T-helper 1 cell (primary cell): ENCODE measurements at regions not wholly inside any gene's neighbourhood (a gene's known extent, or its start where the extent isn't known, plus 50 kb on each side); places are given as distances from the start of the nearest gene placed in this dataset.

ENCODE experiments used
- DNase-seq, 5 donors: peaks; one replicate each; pipeline ENCODE4 v3.0.0-alpha.2; 2012 to 2020

DNA sequence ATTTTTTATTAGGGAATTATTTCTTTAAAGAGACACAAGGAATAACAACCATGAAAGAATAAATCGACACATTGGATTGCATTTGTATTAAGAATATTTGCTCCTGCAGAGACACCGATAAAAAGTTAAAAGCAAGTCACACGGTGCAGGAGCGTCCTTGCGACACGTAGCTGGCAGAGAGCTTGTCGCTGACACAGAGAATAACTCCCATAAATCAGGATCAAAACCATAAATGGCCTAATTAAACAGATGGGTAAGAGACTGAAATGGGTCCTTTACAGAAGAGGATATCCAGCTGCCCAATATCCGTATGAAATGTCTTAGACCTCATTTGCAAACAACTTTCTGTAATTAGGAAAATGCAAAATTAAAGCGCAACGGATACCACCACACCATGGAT is 126.1 kb upstream of the SNTG2 start:
- DNase-seq = no peak

DNA sequence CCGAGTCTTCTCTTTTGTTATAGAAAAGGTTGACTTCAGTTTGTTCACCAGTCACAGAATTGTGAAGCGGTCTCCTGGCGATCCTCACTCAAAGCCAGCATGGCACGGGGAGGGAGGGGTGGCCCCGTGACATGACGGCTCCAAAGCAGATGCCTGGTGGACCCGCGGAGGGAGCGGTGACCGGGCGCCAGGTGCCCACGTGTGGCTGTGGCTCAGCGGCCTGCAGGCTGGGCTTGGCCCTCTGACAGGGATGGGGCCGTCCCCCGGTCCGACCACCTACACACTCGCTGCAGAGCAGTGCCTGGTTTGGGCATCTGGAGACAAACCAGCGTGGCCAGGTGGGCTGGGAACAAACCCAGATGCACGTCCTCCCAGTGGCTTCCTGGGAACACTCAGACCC is 129.1 kb upstream of the SNTG2 start:
- no peak for DNase-seq

GRCh38 chr2:819601-820000 is 131.0 kb upstream of the SNTG2 start:
- no peak for DNase-seq

GRCh38 chr2:819121-819520 is 131.5 kb upstream of the SNTG2 start:
- DNase-seq = no peak

GRCh38 chr2:817336-818015 is 133.2 kb upstream of the SNTG2 start:
- no peak for DNase-seq

DNA sequence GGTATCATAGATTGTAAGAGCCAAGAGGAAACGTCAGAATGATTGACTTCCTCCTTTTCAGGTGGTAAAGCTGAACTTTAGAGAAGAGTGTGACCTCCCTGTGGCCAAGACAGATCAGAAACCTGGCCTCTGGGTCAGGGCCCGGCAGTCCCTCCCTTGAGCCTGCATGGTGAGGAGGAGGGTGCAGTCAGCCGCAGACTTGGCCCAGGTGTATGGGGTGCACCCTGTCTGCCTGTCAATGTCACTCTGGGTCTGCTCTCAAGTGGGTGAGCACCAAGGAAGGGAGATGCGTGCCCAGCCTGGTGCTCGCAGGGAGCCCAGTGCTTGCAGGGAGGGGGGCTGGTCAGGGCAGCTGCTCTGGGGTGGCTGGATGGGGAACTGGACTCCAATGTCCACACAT is 134.4 kb upstream of the SNTG2 start:
- DNase-seq = no peak

DNA sequence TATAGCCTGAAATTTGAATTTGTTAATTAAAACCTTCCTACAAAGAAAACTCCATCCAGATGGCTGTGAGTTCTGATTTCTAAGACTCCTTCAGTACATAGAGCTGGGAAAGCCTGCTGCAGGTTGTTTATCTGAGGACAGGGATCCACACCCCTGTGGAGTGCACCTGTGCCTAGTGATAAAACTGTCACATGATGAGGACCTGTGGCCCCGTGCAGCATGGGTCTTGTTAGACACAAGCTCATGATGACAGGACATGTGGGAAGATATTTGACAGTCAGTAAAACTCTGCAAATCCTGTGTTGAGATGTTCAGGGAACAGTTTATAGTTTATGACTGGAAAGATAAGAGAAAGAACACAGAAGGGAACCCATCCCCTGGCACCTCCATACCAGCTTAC is 133.2 kb upstream of the TMEM18 start:
- DNase-seq = no peak

GRCh38 chr2:807300-807699 is 130.1 kb upstream of the TMEM18 start:
- DNase-seq = no peak

DNA sequence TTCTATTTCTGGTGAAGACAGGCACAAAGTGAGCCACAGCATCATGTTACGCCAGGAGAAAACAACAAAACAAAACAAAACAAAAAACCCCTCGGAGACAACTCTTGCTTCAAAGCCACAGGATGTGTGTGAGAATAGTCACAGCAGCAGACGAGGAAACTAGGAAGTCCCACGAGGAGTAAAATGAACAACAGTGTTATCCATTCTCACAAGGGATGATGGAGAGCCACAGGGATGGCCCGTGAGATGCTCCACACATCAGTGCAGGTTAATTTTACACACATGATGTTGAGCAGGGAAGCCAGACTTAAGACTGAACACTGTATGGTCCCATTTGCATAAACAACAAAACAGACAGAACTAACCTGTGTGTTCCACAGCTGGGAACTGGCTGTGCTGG is 128.5 kb upstream of the TMEM18 start:
- DNase-seq = no peak

DNA sequence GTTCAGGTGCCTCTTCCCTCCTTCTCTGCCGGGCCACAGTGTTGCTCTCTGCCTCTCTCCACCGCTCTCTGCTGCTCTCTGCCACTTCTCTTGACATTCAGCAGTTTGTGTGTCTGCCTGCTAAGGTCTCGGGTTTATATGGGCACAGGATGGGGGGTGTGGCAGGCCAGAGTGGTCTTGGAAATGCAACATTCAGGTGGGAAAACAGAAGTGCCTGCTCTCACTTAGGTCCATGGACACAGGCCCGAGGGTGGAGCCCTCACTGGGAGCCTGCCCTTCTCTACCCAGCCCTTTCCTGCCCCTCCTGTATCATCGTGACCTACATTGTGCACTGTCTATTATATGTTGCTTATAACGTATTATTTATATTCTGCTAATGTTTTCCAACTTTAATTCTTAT is 120.8 kb upstream of the TMEM18 start:
- no peak for DNase-seq

GRCh38 chr2:797556-797955 is 120.3 kb upstream of the TMEM18 start:
- no peak for DNase-seq

DNA sequence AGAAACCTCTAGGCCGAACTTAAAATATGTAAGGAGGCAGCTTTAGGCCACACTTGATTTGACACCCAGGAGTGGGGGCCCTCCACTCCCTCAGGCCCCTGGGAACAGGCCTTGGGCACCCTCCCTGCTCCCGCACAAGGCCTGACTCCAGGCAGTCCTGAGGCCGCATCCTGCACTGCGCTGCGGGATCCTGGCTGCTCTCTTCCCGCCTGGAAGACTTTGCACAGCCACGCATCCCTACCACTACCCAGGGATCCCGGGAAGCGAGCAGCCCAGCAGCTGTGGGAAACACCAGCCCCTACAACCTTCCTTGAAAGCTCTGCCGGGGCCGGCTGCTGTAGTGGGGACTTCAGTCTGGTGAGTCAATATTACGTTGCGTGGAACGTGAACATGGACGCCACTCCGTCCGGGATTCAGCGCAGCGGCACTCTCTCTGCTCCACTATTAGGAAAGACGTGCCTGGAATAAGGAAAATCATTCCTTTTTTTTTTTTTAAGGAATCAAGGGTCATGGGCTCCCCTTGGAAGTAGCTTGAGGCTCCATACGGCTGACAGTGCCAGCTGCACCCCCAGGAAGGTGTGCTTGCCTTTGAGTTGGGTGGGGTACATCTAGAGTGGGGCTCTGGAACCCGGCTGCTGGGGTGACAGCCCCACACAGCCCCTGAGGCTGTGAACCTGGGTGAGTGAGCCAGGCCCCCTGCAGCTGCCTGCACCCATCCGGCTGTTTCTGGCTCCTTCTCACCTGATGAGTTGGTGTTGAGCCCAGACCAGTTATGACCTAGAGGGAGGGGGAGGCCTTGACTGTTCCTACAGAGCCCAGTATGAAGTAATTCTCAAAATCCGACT is 119.2 kb upstream of the TMEM18 start:
- DNase-seq = no peak

- DNase-seq = no peak
Observed at GRCh38 chr2:795531-796041, 118.4 kb upstream of the TMEM18 start.

- no peak for DNase-seq
Observed at GRCh38 chr2:794554-795241, 117.5 kb upstream of the TMEM18 start.

DNA sequence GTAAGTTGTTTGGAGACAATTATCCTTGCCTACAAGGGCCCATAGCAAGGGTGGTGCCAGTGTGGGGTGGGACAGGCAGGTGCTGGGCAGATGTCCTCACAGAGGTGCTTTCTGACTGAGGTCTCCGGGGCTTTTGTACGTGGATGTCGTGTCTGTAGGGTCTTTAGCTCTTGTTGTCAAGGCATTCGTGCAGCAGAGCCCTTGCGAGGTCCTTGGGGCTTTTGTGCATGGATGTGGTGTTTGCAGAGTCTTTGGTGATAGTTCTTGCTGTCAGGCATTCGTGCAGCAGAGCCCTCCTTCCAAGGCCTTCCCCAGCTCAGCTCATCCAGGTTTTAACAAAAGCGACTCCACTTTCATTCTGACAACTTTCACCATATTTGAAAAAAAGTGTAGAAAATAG is 116.0 kb upstream of the TMEM18 start:
- DNase-seq = no peak

DNA sequence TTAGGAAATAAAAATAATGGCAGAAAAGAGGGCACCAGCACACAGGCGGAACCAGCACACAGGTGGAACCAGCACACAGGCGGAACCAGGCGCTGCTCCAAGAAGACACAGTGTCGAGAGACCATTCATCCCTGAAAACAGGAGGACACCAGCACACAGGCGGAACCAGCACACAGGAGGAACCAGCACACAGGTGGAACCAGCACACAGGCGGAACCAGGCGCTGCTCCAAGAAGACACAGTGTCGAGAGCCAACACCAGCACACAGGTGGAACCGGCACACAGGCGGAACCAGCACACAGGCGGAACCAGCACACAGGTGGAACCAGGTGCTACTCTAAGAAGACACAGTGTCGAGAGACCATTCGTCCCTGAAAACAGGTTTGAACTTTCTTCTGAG is 115.5 kb upstream of the TMEM18 start:
- no peak for DNase-seq

DNA sequence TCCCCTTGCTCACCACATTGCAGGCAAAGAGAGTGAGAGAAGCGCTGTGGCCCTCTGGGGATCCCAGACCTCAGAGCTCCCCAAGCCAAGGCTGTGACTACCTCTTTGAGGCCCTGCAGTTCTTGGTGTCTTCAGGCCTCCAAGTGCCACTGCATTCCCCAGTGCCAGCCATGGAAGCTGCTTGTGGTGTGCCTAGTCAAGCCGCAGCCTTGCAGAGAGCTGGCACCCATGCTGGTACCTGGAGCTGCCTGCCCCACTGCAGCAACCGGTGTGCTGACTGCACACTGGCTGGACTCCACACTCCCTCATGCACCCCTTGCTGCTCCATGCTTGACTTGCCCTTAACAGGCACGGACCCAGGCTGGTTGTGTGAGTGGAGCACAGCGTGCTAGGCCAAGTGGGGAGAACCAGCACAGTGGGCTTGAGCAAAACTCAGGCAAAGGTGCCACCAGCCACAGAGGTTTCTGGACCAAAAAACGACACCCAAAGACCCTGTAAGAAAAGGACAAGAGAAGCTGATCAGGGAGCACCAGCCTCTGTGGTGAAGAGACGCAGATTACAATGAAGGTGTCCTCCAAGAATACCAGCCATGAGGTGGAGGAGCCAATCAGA is 113.5 kb upstream of the TMEM18 start:
- DNase-seq = no peak

GRCh38 chr2:790081-790480 is 112.9 kb upstream of the TMEM18 start:
- no peak for DNase-seq

DNA sequence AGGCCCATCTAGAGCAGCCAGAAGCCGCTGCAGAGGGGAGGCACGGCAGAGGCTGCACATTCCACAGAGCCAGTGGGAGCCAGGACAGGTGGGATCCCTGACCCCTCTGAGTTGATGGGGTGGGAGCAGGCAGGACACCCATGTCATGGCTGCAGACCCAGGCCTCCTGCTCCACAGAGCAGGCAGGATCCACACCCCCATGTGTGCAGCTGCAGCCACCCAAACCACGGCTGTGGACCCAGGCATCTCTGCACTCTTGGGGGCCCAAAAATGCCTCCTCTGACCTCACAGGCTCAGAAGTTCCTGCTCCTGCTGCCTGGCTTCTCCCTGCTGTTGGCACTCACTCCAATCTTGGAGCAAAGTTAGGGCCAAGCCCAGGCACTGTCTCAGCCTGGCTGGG is 112.3 kb upstream of the TMEM18 start:
- no peak for DNase-seq

DNA sequence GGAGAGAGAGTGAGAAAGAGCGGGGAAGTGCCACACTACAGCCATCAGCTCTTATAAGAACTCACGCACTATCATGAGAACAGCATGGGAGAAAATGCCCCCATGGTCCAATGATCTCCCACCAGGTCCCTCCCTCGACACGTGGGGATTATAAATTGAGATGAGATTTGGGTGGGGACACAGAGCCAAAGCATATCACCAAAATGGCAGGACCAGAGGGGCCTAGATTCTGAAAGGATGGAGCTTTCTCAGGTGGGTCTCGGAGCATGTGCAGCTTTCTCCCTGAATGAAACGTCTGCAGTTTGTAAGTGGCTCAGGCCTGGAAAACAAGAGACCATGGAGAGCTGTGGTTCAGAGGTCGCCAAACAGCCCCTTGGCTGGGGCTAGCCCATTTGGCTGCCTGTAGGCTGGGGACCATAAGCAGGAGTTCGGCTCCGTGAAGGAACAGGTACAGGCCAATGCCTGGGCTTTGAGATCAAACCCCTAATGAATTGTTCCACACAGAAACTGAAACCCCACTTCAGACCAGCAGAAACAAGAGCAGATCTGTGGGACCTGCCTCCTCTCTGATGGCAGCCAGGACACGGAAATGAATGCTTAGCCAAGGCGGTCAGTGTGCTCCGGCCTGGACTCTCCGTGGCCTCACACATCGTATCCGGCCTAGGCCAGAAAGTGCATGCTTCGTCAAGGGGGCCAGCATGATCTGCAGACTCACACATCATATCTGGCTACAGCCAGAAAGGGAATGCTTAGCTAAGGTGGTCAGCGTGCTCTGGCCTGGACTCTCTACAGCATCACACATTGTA is 111.2 kb upstream of the TMEM18 start:
- DNase-seq = no peak

GRCh38 chr2:784753-785152 is 107.5 kb upstream of the TMEM18 start:
- no peak for DNase-seq

DNA sequence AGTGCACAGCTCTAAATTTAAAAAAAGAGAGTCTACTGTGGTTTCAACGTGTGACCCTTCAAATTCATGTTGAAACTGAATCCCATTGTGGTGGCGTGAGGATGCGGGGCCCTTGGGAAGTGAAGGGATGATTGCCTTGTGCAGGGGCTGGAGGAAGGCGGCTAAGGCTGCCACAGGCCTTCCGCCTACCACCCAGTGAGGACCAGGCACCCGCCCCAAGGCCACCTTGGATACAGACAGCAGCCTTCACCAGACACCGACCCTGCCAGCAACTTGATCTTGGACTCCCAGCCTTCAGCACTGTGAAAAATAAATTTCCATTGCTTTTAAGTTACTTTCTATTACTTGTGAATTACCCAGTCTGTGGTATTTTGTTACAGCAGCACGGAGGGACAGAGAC is 103.4 kb upstream of the TMEM18 start:
- no peak for DNase-seq
